ENCODE measurements at regions not wholly inside any gene's neighbourhood (a gene's known extent, or its start where the extent isn't known, plus 50 kb on each side); places are given as distances from the start of the nearest gene placed in this dataset.

GRCh38 chr10:20473023-20473760 is 423.9 kb downstream of the NEBL start:
- H3K27me3 Mint-ChIP-seq (ENCODE audit: low read depth): no peaks in the 10 kb centered on the region
- H3K4me3 Mint-ChIP-seq: no peak overlapping the region
- H3K9me3 Mint-ChIP-seq: peaks cover 6% of the 10 kb centered on the region
- H3K27ac Mint-ChIP-seq: no peak overlapping the region
- H3K36me3 Mint-ChIP-seq (ENCODE audit: low read depth): no peaks in the 10 kb centered on the region
- no peaks in the 10 kb centered on the region for H3K4me1 Mint-ChIP-seq (ENCODE audit: low read depth)

GRCh38 chr10:20466731-20467130 is 430.4 kb downstream of the NEBL start:
- H3K27ac Mint-ChIP-seq: no peak overlapping the region
- no peak overlapping the region for H3K4me3 Mint-ChIP-seq
- peaks cover 18% of the 10 kb centered on the region for H3K9me3 Mint-ChIP-seq
- no peaks in the 10 kb centered on the region for H3K4me1 Mint-ChIP-seq (ENCODE audit: low read depth)
- no peaks in the 10 kb centered on the region for H3K36me3 Mint-ChIP-seq (ENCODE audit: low read depth)
- no peaks in the 10 kb centered on the region for H3K27me3 Mint-ChIP-seq (ENCODE audit: low read depth)

- H3K36me3 Mint-ChIP-seq (ENCODE audit: low read depth): no peaks in the 10 kb centered on the region
- H3K4me1 Mint-ChIP-seq (ENCODE audit: low read depth): no peaks in the 10 kb centered on the region
Measured at GRCh38 chr10:20457649-20458048, 439.5 kb downstream of the NEBL start.

GRCh38 chr10:20455774-20456173 is 441.3 kb downstream of the NEBL start:
- Mint-ChIP-seq H3K27me3 (ENCODE audit: low read depth) (no peaks in the 10 kb centered on the region), H3K27ac (no peak overlapping the region), H3K4me1 (ENCODE audit: low read depth) (no peaks in the 10 kb centered on the region)

More at GRCh38 chr10:20457649-20458048, 439.5 kb downstream of the NEBL start:
- Mint-ChIP-seq H3K27me3 (ENCODE audit: low read depth) (no peaks in the 10 kb centered on the region), H3K27ac (no peak overlapping the region), H3K9me3 (peaks cover 5% of the 10 kb centered on the region), H3K4me3 (no peak overlapping the region)

GRCh38 chr10:20454331-20454730 is 442.8 kb downstream of the NEBL start:
- Mint-ChIP-seq H3K27ac (no peak overlapping the region), H3K27me3 (ENCODE audit: low read depth) (no peaks in the 10 kb centered on the region), H3K4me3 (no peak overlapping the region), H3K9me3 (peaks cover 13% of the 10 kb centered on the region), H3K36me3 (ENCODE audit: low read depth) (no peaks in the 10 kb centered on the region), H3K4me1 (ENCODE audit: low read depth) (no peaks in the 10 kb centered on the region)

More at GRCh38 chr10:20455774-20456173, 441.3 kb downstream of the NEBL start:
- peaks cover 5% of the 10 kb centered on the region for H3K9me3 Mint-ChIP-seq
- no peaks in the 10 kb centered on the region for H3K36me3 Mint-ChIP-seq (ENCODE audit: low read depth)
- no peak overlapping the region for H3K4me3 Mint-ChIP-seq

- H3K36me3 Mint-ChIP-seq (ENCODE audit: low read depth): no peaks in the 10 kb centered on the region
Measured at GRCh38 chr10:20446561-20447193, 450.4 kb downstream of the NEBL start.

GRCh38 chr10:20443094-20443493 is 454.0 kb downstream of the NEBL start:
- Mint-ChIP-seq H3K27me3 (ENCODE audit: low read depth) (no peaks in the 10 kb centered on the region), H3K4me1 (ENCODE audit: low read depth) (no peaks in the 10 kb centered on the region), H3K36me3 (ENCODE audit: low read depth) (no peaks in the 10 kb centered on the region), H3K4me3 (no peak overlapping the region), H3K27ac (no peak overlapping the region), H3K9me3 (peaks cover 34% of the 10 kb centered on the region)

More at GRCh38 chr10:20446561-20447193, 450.4 kb downstream of the NEBL start:
- H3K4me1 Mint-ChIP-seq (ENCODE audit: low read depth): no peaks in the 10 kb centered on the region
- no peaks in the 10 kb centered on the region for H3K27me3 Mint-ChIP-seq (ENCODE audit: low read depth)
- H3K27ac Mint-ChIP-seq: no peak overlapping the region
- no peak overlapping the region for H3K4me3 Mint-ChIP-seq
- peaks cover 43% of the 10 kb centered on the region for H3K9me3 Mint-ChIP-seq

- Mint-ChIP-seq H3K36me3 (ENCODE audit: low read depth) (no peaks in the 10 kb centered on the region), H3K27ac (no peak overlapping the region), H3K27me3 (ENCODE audit: low read depth) (no peaks in the 10 kb centered on the region)
Measured at GRCh38 chr10:20429742-20430141, 467.4 kb downstream of the NEBL start.

GRCh38 chr10:20427821-20428220 is 469.3 kb downstream of the NEBL start:
- H3K4me3 Mint-ChIP-seq: no peak overlapping the region
- H3K27me3 Mint-ChIP-seq (ENCODE audit: low read depth): no peaks in the 10 kb centered on the region
- no peaks in the 10 kb centered on the region for H3K36me3 Mint-ChIP-seq (ENCODE audit: low read depth)
- no peaks in the 10 kb centered on the region for H3K4me1 Mint-ChIP-seq (ENCODE audit: low read depth)
- H3K9me3 Mint-ChIP-seq: peaks cover 41% of the 10 kb centered on the region
- no peak overlapping the region for H3K27ac Mint-ChIP-seq

More at GRCh38 chr10:20429742-20430141, 467.4 kb downstream of the NEBL start:
- Mint-ChIP-seq H3K4me1 (ENCODE audit: low read depth) (no peaks in the 10 kb centered on the region), H3K9me3 (peaks cover 29% of the 10 kb centered on the region), H3K4me3 (no peak overlapping the region)

- no peak overlapping the region for H3K4me3 Mint-ChIP-seq
- H3K4me1 Mint-ChIP-seq (ENCODE audit: low read depth): no peaks in the 10 kb centered on the region
- H3K27me3 Mint-ChIP-seq (ENCODE audit: low read depth): no peaks in the 10 kb centered on the region
- H3K9me3 Mint-ChIP-seq: peaks cover 22% of the 10 kb centered on the region
- H3K36me3 Mint-ChIP-seq (ENCODE audit: low read depth): no peaks in the 10 kb centered on the region
- no peak overlapping the region for H3K27ac Mint-ChIP-seq
Measured at GRCh38 chr10:20418286-20418685, 478.8 kb downstream of the NEBL start.

- Mint-ChIP-seq H3K27me3 (ENCODE audit: low read depth) (no peaks in the 10 kb centered on the region), H3K9me3 (peaks cover 22% of the 10 kb centered on the region), H3K27ac (no peak overlapping the region), H3K36me3 (ENCODE audit: low read depth) (no peaks in the 10 kb centered on the region), H3K4me3 (no peak overlapping the region), H3K4me1 (ENCODE audit: low read depth) (no peaks in the 10 kb centered on the region)
Measured at GRCh38 chr10:20417791-20418190, 479.3 kb downstream of the NEBL start.

- Mint-ChIP-seq H3K27me3 (ENCODE audit: low read depth) (no peaks in the 10 kb centered on the region), H3K4me1 (ENCODE audit: low read depth) (no peaks in the 10 kb centered on the region)
Measured at GRCh38 chr10:20415684-20416083, 481.4 kb downstream of the NEBL start.

GRCh38 chr10:20407357-20407756 is 489.8 kb downstream of the NEBL start:
- Mint-ChIP-seq H3K9me3 (peaks cover 14% of the 10 kb centered on the region), H3K4me1 (ENCODE audit: low read depth) (no peaks in the 10 kb centered on the region), H3K27ac (no peak overlapping the region), H3K36me3 (ENCODE audit: low read depth) (no peaks in the 10 kb centered on the region), H3K4me3 (no peak overlapping the region), H3K27me3 (ENCODE audit: low read depth) (no peaks in the 10 kb centered on the region)

More at GRCh38 chr10:20415684-20416083, 481.4 kb downstream of the NEBL start:
- Mint-ChIP-seq H3K36me3 (ENCODE audit: low read depth) (no peaks in the 10 kb centered on the region), H3K4me3 (no peak overlapping the region), H3K9me3 (peaks cover 17% of the 10 kb centered on the region), H3K27ac (no peak overlapping the region)

- Mint-ChIP-seq H3K9me3 (peaks cover 12% of the 10 kb centered on the region), H3K4me3 (no peak overlapping the region), H3K36me3 (ENCODE audit: low read depth) (no peaks in the 10 kb centered on the region), H3K4me1 (ENCODE audit: low read depth) (no peaks in the 10 kb centered on the region), H3K27me3 (ENCODE audit: low read depth) (no peaks in the 10 kb centered on the region), H3K27ac (no peak overlapping the region)
Measured at GRCh38 chr10:20406281-20407104, 490.6 kb downstream of the NEBL start.
